PC-9 (cell line): ENCODE measurements at regions not wholly inside any gene's neighbourhood (a gene's known extent, or its start where the extent isn't known, plus 50 kb on each side); places are given as distances from the start of the nearest gene placed in this dataset.

Source experiments
- CTCF ChIP-seq: fragments of 200-600 bp; sonication (generic); conservative IDR thresholded peaks from 2 replicates; pipeline ENCODE4 v1.6.1; 2017; ENCODE audit warnings: mixed run types, antibody characterized with exemption, mild to moderate bottlenecking, moderate library complexity
- EZH2 ChIP-seq: fragments of 200-600 bp; sonication (generic); IDR thresholded peaks from 2 replicates; pipeline ENCODE4 v1.8.0; 2017; ENCODE audit warnings: antibody characterized with exemption, low read depth

- no peak for TF ChIP-seq EZH2
- TF ChIP-seq CTCF = no peak
These were observed 1536.4 kb downstream of the TECRL start for GRCh38 chr4:62872856-62873255.
